Amniotic epithelial cell (primary cell): ENCODE measurements at regions not wholly inside any gene's neighbourhood (a gene's known extent, or its start where the extent isn't known, plus 50 kb on each side); places are given as distances from the start of the nearest gene placed in this dataset.
A peak's percentile ranks its signal among the peaks of the same experiment; 100 is the strongest.
"Not testable (repeated sequence)": the region's sequence is repeated elsewhere in the genome, so short reads cannot be mapped to it uniquely, and the experiment has no call there.

Experiments used
- DNase-seq: peaks from one replicate; pipeline ENCODE4 v3.0.0-alpha.2; 2010; ENCODE audit warnings: low read depth

- no peak for DNase-seq
Observed at GRCh38 chr6:63478734-63479133, 93.5 kb upstream of the LOC128125822 start.

- no peak for DNase-seq
Observed at GRCh38 chr6:63486196-63486595, 86.1 kb upstream of the LOC128125822 start.

- peak; percentile 7 for DNase-seq
Observed at GRCh38 chr6:63487103-63487813, 85.0 kb upstream of the LOC128125822 start.

- DNase-seq, result no peak
Observed at GRCh38 chr6:63491119-63491518, 81.2 kb upstream of the LOC128125822 start.

GRCh38 chr6:63492476-63492875 lies 79.8 kb upstream of the LOC128125822 start:
- DNase-seq, result peak; percentile 49

- peak; percentile 38 for DNase-seq
Observed at GRCh38 chr6:63493557-63493956, 78.7 kb upstream of the LOC128125822 start.

- DNase-seq, result peak; percentile 38
Observed at GRCh38 chr6:63496361-63496804, 75.9 kb upstream of the LOC128125822 start.

GRCh38 chr6:63502156-63502555 lies 70.1 kb upstream of the LOC128125822 start:
- no peak for DNase-seq

GRCh38 chr6:63503199-63503598 lies 69.1 kb upstream of the LOC128125822 start:
- DNase-seq, result no peak

GRCh38 chr6:63504777-63505384 lies 67.4 kb upstream of the LOC128125822 start:
- DNase-seq, result no peak

GRCh38 chr6:63507096-63507495 lies 65.2 kb upstream of the LOC128125822 start:
- no peak for DNase-seq

GRCh38 chr6:63509652-63510352 lies 62.5 kb upstream of the LOC128125822 start:
- DNase-seq, result peak; percentile 72

- DNase-seq, result no peak
Observed at GRCh38 chr6:63510353-63510686, 62.0 kb upstream of the LOC128125822 start.

GRCh38 chr6:63510849-63511248 lies 61.4 kb upstream of the LOC128125822 start:
- DNase-seq, result no peak

GRCh38 chr6:63514488-63515173 lies 57.6 kb upstream of the LOC128125822 start:
- DNase-seq, result no peak

GRCh38 chr6:63515227-63515626 lies 57.1 kb upstream of the LOC128125822 start:
- DNase-seq, result not testable (repeated sequence)

GRCh38 chr6:63516186-63516944 lies 55.9 kb upstream of the LOC128125822 start:
- DNase-seq, result peak; percentile 11

- peak; percentile 14 for DNase-seq
Observed at GRCh38 chr6:63517221-63517620, 55.1 kb upstream of the LOC128125822 start.

- DNase-seq, result no peak
Observed at GRCh38 chr6:63521475-63522210, 50.6 kb upstream of the LOC128125822 start.
